ENCODE measurements at regions not wholly inside any gene's neighbourhood (a gene's known extent, or its start where the extent isn't known, plus 50 kb on each side); places are given as distances from the start of the nearest gene placed in this dataset.

DNA sequence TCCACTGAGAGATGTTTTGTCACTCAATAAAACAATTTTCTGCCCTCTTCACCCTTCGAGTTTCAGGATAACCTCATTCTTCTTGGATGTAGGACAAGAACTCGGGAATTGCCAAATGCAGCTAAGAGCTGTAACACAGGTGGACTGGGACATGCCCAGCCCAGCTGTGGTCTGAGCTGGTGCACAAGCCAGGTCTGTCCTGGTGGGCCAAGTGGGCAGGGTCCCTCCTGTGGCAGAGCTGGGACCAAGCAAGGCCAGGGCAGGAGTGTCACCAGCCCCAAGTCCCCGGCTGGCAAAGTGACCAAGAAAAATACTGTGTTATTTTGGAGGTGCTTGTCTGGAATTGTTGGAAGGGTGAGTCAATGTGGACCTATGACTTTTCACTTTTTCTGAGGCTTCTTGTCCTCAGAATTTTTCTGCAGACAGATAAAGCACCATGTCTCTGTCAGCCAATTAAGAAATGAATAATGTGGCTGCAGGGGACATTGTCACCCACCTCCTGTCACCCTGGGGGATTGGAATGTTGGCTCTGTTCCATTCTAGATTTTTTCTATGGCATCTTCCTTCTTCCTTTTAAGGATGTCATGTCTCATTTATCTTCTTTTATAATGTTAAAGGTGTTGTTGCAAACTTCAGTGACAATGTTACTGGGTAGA lies 645.2 kb upstream of the EPHA6 start:
- ATAC-seq = no peak
- H3K27me3 ChIP-seq = no peaks in the 10 kb centered on the region
- TF ChIP-seq, protein P1, sequence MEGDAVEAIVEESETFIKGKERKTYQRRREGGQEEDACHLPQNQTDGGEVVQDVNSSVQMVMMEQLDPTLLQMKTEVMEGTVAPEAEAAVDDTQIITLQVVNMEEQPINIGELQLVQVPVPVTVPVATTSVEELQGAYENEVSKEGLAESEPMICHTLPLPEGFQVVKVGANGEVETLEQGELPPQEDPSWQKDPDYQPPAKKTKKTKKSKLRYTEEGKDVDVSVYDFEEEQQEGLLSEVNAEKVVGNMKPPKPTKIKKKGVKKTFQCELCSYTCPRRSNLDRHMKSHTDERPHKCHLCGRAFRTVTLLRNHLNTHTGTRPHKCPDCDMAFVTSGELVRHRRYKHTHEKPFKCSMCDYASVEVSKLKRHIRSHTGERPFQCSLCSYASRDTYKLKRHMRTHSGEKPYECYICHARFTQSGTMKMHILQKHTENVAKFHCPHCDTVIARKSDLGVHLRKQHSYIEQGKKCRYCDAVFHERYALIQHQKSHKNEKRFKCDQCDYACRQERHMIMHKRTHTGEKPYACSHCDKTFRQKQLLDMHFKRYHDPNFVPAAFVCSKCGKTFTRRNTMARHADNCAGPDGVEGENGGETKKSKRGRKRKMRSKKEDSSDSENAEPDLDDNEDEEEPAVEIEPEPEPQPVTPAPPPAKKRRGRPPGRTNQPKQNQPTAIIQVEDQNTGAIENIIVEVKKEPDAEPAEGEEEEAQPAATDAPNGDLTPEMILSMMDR (IDR thresholded peaks at IDR 0.05) = no peak

GRCh38 chr3:96172917-96173316 lies 641.5 kb upstream of the EPHA6 start:
- no peak for DNase-seq
- Histone ChIP-seq H3K36me3 (no peaks in the 10 kb centered on the region), H3K27ac (no peak overlapping the region), H3K4me3 (no peak overlapping the region), H3K9me3 (no peaks in the 10 kb centered on the region), H3K4me1 (no peaks in the 10 kb centered on the region), H3K27me3 (no peaks in the 10 kb centered on the region)
- TF ChIP-seq, protein P1 (IDR thresholded peaks at IDR 0.05) = no peak
- intact Hi-C loops (cut with DNase I) = no loop called here
- no peak for ATAC-seq

More for the DNA sequence above, 645.2 kb upstream of the EPHA6 start:
- Histone ChIP-seq H3K36me3 (no peaks in the 10 kb centered on the region), H3K9me3 (no peaks in the 10 kb centered on the region), H3K4me3 (no peak overlapping the region), H3K4me1 (no peaks in the 10 kb centered on the region), H3K27ac (no peak overlapping the region)
- intact Hi-C loops (cut with DNase I) = no loop called here
- no peak for DNase-seq

DNA sequence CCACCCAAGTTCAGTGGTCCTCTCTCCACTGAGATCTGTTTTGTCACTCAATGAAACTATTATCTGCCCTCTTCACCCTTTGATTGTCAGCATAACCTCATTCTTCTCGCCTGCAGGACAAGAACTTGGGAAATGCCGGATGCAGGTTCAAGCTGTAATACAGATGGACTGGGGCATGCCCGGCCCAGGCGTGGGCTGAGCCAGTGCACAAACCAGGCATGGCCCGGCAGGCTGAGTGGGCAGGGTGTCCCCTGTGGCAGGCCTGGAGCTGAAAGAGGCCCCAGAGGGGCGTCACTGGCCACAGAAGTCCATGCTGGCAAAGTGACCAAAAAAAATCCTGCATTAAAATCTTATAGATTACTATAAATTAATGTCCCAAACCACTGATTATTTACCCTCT lies 638.9 kb upstream of the EPHA6 start:
- TF ChIP-seq, protein P1 (IDR thresholded peaks at IDR 0.05) = no peak
- no peaks in the 10 kb centered on the region for H3K36me3 ChIP-seq
- ATAC-seq = no peak

GRCh38 chr3:96182756-96183155 lies 631.6 kb upstream of the EPHA6 start:
- H3K27me3 ChIP-seq = no peaks in the 10 kb centered on the region
- no peak for DNase-seq
- H3K4me3 ChIP-seq = no peak overlapping the region
- intact Hi-C loops (cut with DNase I) = no loop called here
- no peaks in the 10 kb centered on the region for H3K9me3 ChIP-seq
- no peaks in the 10 kb centered on the region for H3K36me3 ChIP-seq
- ATAC-seq = no peak
- H3K27ac ChIP-seq = no peak overlapping the region
- no peaks in the 10 kb centered on the region for H3K4me1 ChIP-seq
- TF ChIP-seq, protein P1 (IDR thresholded peaks at IDR 0.05) = no peak

More for the DNA sequence above, 638.9 kb upstream of the EPHA6 start:
- no peak overlapping the region for H3K27ac ChIP-seq
- no peak overlapping the region for H3K4me3 ChIP-seq
- H3K27me3 ChIP-seq = no peaks in the 10 kb centered on the region
- no peaks in the 10 kb centered on the region for H3K4me1 ChIP-seq
- no peak for DNase-seq
- intact Hi-C loops (cut with DNase I) = no loop called here
- H3K9me3 ChIP-seq = no peaks in the 10 kb centered on the region

DNA sequence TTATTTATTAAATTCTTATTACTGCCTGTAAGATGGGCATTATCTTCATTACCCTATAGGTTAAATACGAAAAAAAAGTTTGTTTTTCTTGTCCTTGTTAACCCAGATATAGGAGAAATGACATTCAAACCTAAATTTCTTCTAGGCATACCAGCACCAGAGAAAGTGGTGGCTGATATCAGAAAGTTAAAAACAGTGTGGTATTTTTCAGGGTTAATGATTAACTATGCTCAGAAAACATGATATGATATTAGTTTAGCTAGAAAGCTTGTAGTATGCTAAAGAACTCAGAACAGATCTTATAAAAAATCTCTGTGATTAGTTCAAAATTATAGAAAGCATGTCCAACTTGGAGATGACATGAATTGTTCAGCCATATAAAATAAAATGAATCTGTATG lies 630.5 kb upstream of the EPHA6 start:
- TF ChIP-seq, protein P1 (IDR thresholded peaks at IDR 0.05) = no peak
- H3K27ac ChIP-seq = no peak overlapping the region
- no peak for ATAC-seq

More for the DNA sequence above, 630.5 kb upstream of the EPHA6 start:
- H3K27me3 ChIP-seq = no peaks in the 10 kb centered on the region
- no peak overlapping the region for H3K4me3 ChIP-seq
- DNase-seq = no peak
- intact Hi-C loops (cut with DNase I) = no loop called here
- H3K4me1 ChIP-seq = no peaks in the 10 kb centered on the region
- no peaks in the 10 kb centered on the region for H3K36me3 ChIP-seq
- no peaks in the 10 kb centered on the region for H3K9me3 ChIP-seq
